Skeletal muscle tissue (tissue), 3 donors: ENCODE measurements at regions not wholly inside any gene's neighbourhood (a gene's known extent, or its start where the extent isn't known, plus 50 kb on each side); places are given as distances from the start of the nearest gene placed in this dataset.
"Not testable (repeated sequence)": the region's sequence is repeated elsewhere in the genome, so short reads cannot be mapped to it uniquely, and the experiment has no call there.

Experiments
- H3K27ac ChIP-seq: one replicate; pipeline ENCODE4 v1.7.0; 2013; ENCODE audit warnings: mild to moderate bottlenecking, low read depth, low read length, inconsistent platforms
- H3K27me3 ChIP-seq, 3 donors: one replicate each; pipeline ENCODE4 v1.7.0; 2013; ENCODE audit warnings: low read length in 3 of 3; ENCODE audit not compliant: control insufficient read depth in 3 of 3, insufficient read depth in 3 of 3
- H3K36me3 ChIP-seq, 3 donors: one replicate each; pipeline ENCODE4 v1.7.0; 2013; ENCODE audit warnings: low read length in 3 of 3; ENCODE audit not compliant: control insufficient read depth in 3 of 3, insufficient read depth in 3 of 3
- H3K4me1 ChIP-seq, 3 donors: one replicate each; pipeline ENCODE4 v1.7.0; 2013; ENCODE audit warnings: low read length in 3 of 3, mild to moderate bottlenecking in 3 of 3; ENCODE audit not compliant: control insufficient read depth in 3 of 3, insufficient read depth in 3 of 3
- H3K4me3 ChIP-seq, 3 donors: one replicate each; pipeline ENCODE4 v1.7.0; 2013; ENCODE audit warnings: low read length in 3 of 3
- H3K9ac ChIP-seq, 3 donors: one replicate each; pipeline ENCODE4 v1.7.0; 2013; ENCODE audit warnings: low read length in 3 of 3, mild to moderate bottlenecking in 3 of 3, moderate library complexity in 2 of 3, low read depth in 1 of 3
- H3K9me3 ChIP-seq, 3 donors: one replicate each; pipeline ENCODE4 v1.7.0; 2013; ENCODE audit warnings: low read length in 3 of 3; ENCODE audit not compliant: control insufficient read depth in 3 of 3
- donor health status: Osteomylitis.

GRCh38 chr13:65323192-65323591 lies 1906.9 kb downstream of the PCDH9 start:
- H3K27ac ChIP-seq, H3K9ac ChIP-seq, H3K4me3 ChIP-seq, H3K4me1 ChIP-seq, H3K27me3 ChIP-seq, H3K9me3 ChIP-seq, H3K36me3 ChIP-seq: not testable (repeated sequence)

DNA sequence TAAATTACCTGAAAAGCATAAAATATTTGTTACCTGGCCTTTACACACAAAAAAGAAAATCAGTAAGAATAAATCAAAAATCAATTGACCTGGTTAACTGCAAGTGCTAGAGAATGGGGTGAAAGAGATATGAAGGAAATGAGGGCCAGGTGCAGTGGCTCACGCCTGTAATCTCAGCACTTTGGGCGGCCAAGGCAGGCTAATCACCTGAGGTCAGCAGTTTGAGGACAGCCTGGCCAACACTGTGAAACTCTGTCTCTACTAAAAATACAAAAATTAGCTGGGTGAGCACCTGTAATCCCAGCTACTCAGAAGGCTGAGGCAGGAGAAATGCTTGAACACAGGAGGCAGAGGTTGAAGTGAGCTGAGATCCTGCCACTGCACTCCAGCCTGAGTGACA lies 1908.7 kb downstream of the PCDH9 start:
- not testable (repeated sequence) for H3K4me3 ChIP-seq, H3K27ac ChIP-seq, H3K9me3 ChIP-seq, H3K9ac ChIP-seq, H3K4me1 ChIP-seq, H3K27me3 ChIP-seq, H3K36me3 ChIP-seq

- Histone ChIP-seq H3K4me1 (no peaks in the 10 kb centered on the region), H3K36me3 (no peaks in the 10 kb centered on the region), H3K27ac (no peak overlapping the region), H3K4me3 (no peak overlapping the region), H3K9me3 (peaks cover 0 to 6% (median 0%) of the 10 kb centered on the region in 3 donors), H3K27me3 (no peaks in the 10 kb centered on the region), H3K9ac (no peak overlapping the region)
Measured at GRCh38 chr13:65314008-65314407, 1916.1 kb downstream of the PCDH9 start.

GRCh38 chr13:65310663-65311328 lies 1919.3 kb downstream of the PCDH9 start:
- H3K36me3 ChIP-seq: no peaks in the 10 kb centered on the region
- H3K4me1 ChIP-seq: no peaks in the 10 kb centered on the region
- peaks cover 0 to 6% (median 0%) of the 10 kb centered on the region in 3 donors for H3K9me3 ChIP-seq
- H3K27ac ChIP-seq: no peak overlapping the region
- H3K9ac ChIP-seq: no peak overlapping the region
- H3K4me3 ChIP-seq: no peak overlapping the region
- H3K27me3 ChIP-seq: no peaks in the 10 kb centered on the region

- no peak overlapping the region for H3K4me3 ChIP-seq
- H3K36me3 ChIP-seq: no peaks in the 10 kb centered on the region
- no peak overlapping the region for H3K27ac ChIP-seq
- H3K9ac ChIP-seq: no peak overlapping the region
- H3K4me1 ChIP-seq: no peaks in the 10 kb centered on the region
- H3K27me3 ChIP-seq: no peaks in the 10 kb centered on the region
- H3K9me3 ChIP-seq: peaks cover 0 to 6% (median 0%) of the 10 kb centered on the region in 3 donors
Measured at GRCh38 chr13:65309906-65310305, 1920.2 kb downstream of the PCDH9 start.

DNA sequence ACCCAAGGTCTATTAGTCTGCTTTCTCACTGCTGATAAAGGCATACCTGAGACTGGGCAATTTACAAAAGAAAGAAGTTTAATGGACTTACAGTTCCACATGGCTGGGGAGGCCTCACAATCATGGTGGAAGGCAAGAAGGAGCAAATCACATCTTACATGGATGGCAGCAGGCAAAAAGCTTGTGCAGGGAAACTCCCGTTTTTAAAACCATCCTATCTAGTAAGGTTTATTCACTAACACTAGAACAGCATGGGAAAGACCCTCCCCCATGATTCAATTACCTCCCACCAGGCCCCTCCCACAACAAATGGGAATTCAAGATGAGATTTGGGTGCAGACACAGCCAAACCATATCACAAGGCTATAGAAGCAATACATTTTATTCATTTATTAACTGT lies 1921.4 kb downstream of the PCDH9 start:
- H3K27ac ChIP-seq, H3K9ac ChIP-seq, H3K27me3 ChIP-seq, H3K9me3 ChIP-seq, H3K4me1 ChIP-seq, H3K36me3 ChIP-seq, H3K4me3 ChIP-seq: not testable (repeated sequence)

DNA sequence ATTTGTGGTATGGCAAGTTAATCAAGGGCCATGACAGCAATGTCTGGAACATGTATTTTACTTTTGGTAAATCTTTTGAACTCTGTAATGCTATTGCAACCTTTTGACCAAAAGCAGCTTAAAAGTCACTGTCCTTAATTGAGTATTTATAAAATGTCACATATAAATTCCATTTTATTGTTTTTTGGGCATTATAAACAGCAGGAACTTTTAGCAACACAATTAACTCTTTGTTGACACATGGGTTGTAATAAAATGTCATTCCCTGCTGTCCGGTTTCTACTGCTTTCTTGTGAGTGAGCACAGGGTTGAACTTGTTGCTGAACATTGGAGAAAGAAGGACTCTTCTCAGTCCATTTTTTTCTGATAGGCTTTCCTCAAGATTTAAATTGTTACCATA lies 1923.1 kb downstream of the PCDH9 start:
- no peak overlapping the region for H3K27ac ChIP-seq
- H3K9ac ChIP-seq: no peak overlapping the region
- H3K4me3 ChIP-seq: no peak overlapping the region
- no peaks in the 10 kb centered on the region for H3K4me1 ChIP-seq
- no peaks in the 10 kb centered on the region for H3K36me3 ChIP-seq
- H3K9me3 ChIP-seq: peaks cover 0 to 3% (median 0%) of the 10 kb centered on the region in 3 donors
- H3K27me3 ChIP-seq: no peaks in the 10 kb centered on the region

DNA sequence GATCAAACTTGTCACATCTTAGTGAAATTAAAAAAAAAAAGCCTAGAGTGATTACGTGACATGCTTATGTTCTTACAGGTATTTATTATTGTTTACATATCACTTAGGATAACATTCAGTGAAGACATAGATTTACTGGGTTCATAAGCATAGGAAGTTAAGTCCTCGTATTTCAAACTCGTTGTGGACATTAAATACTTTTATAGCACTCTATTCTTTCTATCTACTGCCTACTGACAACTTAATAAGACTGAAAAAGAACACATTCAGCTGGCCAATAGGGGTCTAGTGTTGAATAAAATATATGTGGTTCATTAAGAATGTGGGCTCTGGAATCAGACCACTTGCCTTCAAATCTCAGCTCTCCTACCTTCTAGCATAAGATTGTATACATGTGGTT lies 1927.4 kb downstream of the PCDH9 start:
- no peaks in the 10 kb centered on the region for H3K9me3 ChIP-seq
- H3K27ac ChIP-seq: no peak overlapping the region
- no peak overlapping the region for H3K4me3 ChIP-seq
- H3K4me1 ChIP-seq: no peaks in the 10 kb centered on the region
- H3K9ac ChIP-seq: no peak overlapping the region
- no peaks in the 10 kb centered on the region for H3K36me3 ChIP-seq
- H3K27me3 ChIP-seq: no peaks in the 10 kb centered on the region

DNA sequence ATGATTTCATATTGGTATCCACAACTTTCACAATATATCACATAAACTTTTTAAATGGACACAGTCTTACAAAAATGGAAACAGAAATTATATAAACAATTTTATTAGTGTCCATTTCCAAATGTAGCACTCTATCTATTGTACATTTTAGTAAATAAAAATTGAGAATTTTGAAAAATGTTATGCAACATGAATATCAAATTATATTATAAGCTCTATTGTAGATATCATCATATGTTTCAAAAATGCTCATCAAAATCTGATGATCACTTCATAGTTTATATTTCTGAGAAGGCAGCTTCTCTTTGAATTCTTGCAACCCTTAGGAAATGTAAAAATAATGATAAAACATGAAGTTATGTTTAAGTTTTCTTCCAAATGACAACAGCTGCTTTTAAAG lies 1928.6 kb downstream of the PCDH9 start:
- Histone ChIP-seq H3K4me3 (no peak overlapping the region), H3K4me1 (no peaks in the 10 kb centered on the region), H3K9me3 (no peaks in the 10 kb centered on the region), H3K27me3 (no peaks in the 10 kb centered on the region), H3K27ac (no peak overlapping the region), H3K36me3 (no peaks in the 10 kb centered on the region), H3K9ac (no peak overlapping the region)

GRCh38 chr13:65300220-65300619 lies 1929.9 kb downstream of the PCDH9 start:
- Histone ChIP-seq H3K4me3 (no peak overlapping the region), H3K9ac (no peak overlapping the region), H3K9me3 (no peaks in the 10 kb centered on the region), H3K36me3 (no peaks in the 10 kb centered on the region), H3K4me1 (no peaks in the 10 kb centered on the region), H3K27me3 (no peaks in the 10 kb centered on the region), H3K27ac (no peak overlapping the region)
